H1 (cell line): ENCODE measurements at regions not wholly inside any gene's neighbourhood (a gene's known extent, or its start where the extent isn't known, plus 50 kb on each side); places are given as distances from the start of the nearest gene placed in this dataset.

Experiments used
- CTCF ChIA-PET: fragments of 300-600 bp; sonication (Branson Sonifier 250); formaldehyde crosslinking; loops from one replicate; lab custom pipeline; 2021; ENCODE audit not compliant: partially characterized antibody; lab: Charles Lee
- POLR2A ChIA-PET: fragments of 300-600 bp; sonication (Branson Sonifier 250); formaldehyde crosslinking; loops from one replicate; lab custom pipeline; 2021; ENCODE audit warnings: inconsistent platforms; ENCODE audit not compliant: partially characterized antibody; lab: Charles Lee
- DNase-seq, 2 experiments: peaks; one replicate each; pipeline versions ENCODE4 v3.0.0 to v3.0.0-alpha.2; 2010 to 2022; ENCODE audit warnings: low spot score in 2 of 2, low read depth in 1 of 2, mixed read lengths in 1 of 2
- FAIRE-seq: peaks from 2 replicates; lab custom pipeline; 2011; peaks lifted over from hg19 to GRCh38; lab: Jason Lieb, UNC
- H2AFZ ChIP-seq: 2 replicates; pipeline ENCODE4 v1.8.1; 2012; ENCODE audit warnings: low read length, inconsistent platforms
- H2AK5ac ChIP-seq: 2 replicates; pipeline ENCODE4 v1.6.1; 2013; ENCODE audit warnings: low read depth, low read length
- H2BK120ac ChIP-seq: replicated peaks from 2 replicates; pipeline ENCODE3; 2013; ENCODE audit warnings: low read depth, low read length, inconsistent platforms
- H2BK12ac ChIP-seq: 2 replicates; pipeline ENCODE4 v1.6.1; 2013; ENCODE audit warnings: low read depth, low read length
- H2BK15ac ChIP-seq: 2 replicates; pipeline ENCODE4 v1.6.1; 2013; ENCODE audit warnings: low read length
- H2BK20ac ChIP-seq: 2 replicates; pipeline ENCODE4 v1.6.1; 2013; ENCODE audit warnings: low read length
- H2BK5ac ChIP-seq: 2 replicates; pipeline ENCODE4 v1.6.1; 2013; ENCODE audit warnings: low read depth, low read length
- H3K14ac ChIP-seq: 2 replicates; pipeline ENCODE4 v1.6.1; 2013; ENCODE audit warnings: inconsistent platforms; ENCODE audit not compliant: insufficient read length
- H3K18ac ChIP-seq: 2 replicates; pipeline ENCODE4 v1.6.1; 2013; ENCODE audit warnings: low read length; ENCODE audit errors: extremely low read depth
- H3K23ac ChIP-seq: 2 replicates; pipeline ENCODE4 v1.6.1; 2013; ENCODE audit warnings: inconsistent platforms; ENCODE audit not compliant: insufficient read length
- H3K23me2 ChIP-seq: 2 replicates; pipeline ENCODE4 v1.6.1; 2013; ENCODE audit warnings: low read depth, low read length
- H3K27ac ChIP-seq: 2 replicates; pipeline ENCODE4 v1.6.1; 2011; ENCODE audit warnings: low read depth, low read length, inconsistent platforms
- H3K27me3 ChIP-seq, 4 experiments: replicated peaks in 1 of 4; 1 replicate in 1 of 4; 2 replicates in 3 of 4; pipeline versions ENCODE4 v1.6.1 to v1.8.1; 2011 to 2013; ENCODE audit warnings: low read length in 3 of 4, mild to moderate bottlenecking in 3 of 4, inconsistent platforms in 2 of 4, mixed read lengths in 2 of 4, moderate library complexity in 1 of 4; ENCODE audit not compliant: control insufficient read depth in 3 of 4, insufficient read depth in 3 of 4; ENCODE audit errors: extremely low read depth in 1 of 4
- H3K36me3 ChIP-seq, 4 experiments: 2 replicates each; pipeline versions ENCODE4 v1.6.1 to v1.8.1; 2011 to 2013; ENCODE audit warnings: mild to moderate bottlenecking in 4 of 4, low read length in 3 of 4, moderate library complexity in 2 of 4, control low read depth in 1 of 4, inconsistent platforms in 1 of 4; ENCODE audit not compliant: insufficient read depth in 4 of 4, control insufficient read depth in 2 of 4
- H3K4ac ChIP-seq: replicated peaks from 2 replicates; pipeline ENCODE3; 2013; ENCODE audit warnings: low read length, low read depth, mixed read lengths, inconsistent platforms; ENCODE audit not compliant: insufficient read length
- H3K4me1 ChIP-seq, 4 experiments: replicated peaks in 1 of 4; 1 replicate in 1 of 4; 2 replicates in 3 of 4; pipeline versions ENCODE4 v1.6.1 to v1.8.1; 2011 to 2013; ENCODE audit warnings: low read length in 3 of 4, inconsistent platforms in 2 of 4, mixed read lengths in 1 of 4; ENCODE audit not compliant: insufficient read depth in 4 of 4, control insufficient read depth in 3 of 4
- H3K4me2 ChIP-seq, 2 experiments: 2 replicates each; pipeline versions ENCODE4 v1.6.1 to v1.8.1; 2011 to 2013; ENCODE audit warnings: low read depth in 2 of 2, low read length in 2 of 2, control low read depth in 1 of 2, inconsistent platforms in 1 of 2, mild to moderate bottlenecking in 1 of 2; ENCODE audit not compliant: insufficient read depth in 1 of 2
- H3K4me3 ChIP-seq, 4 experiments: fragments of 200-600, 300-600 bp in 1 of 4; sonication (generic), shearing (Covaris generic), sonication (Bioruptor Twin) in 1 of 4; 2 replicates each; pipeline versions ENCODE4 v1.5.1 to v1.8.1; 2011 to 2016; ENCODE audit warnings: low read length in 4 of 4, low read depth in 3 of 4, control low read depth in 2 of 4, inconsistent platforms in 2 of 4, mild to moderate bottlenecking in 2 of 4, mixed read lengths in 1 of 4, moderate library complexity in 1 of 4; ENCODE audit not compliant: insufficient read depth in 2 of 4; ENCODE audit errors: extremely low read depth in 1 of 4
- H3K56ac ChIP-seq: replicated peaks from 2 replicates; pipeline ENCODE3; 2013; ENCODE audit warnings: low read depth, mild to moderate bottlenecking, mixed read lengths, low read length, inconsistent platforms; ENCODE audit not compliant: insufficient read length
- H3K79me1 ChIP-seq: 2 replicates; pipeline ENCODE4 v1.6.1; 2013; ENCODE audit warnings: low read depth, low read length, control low read depth
- H3K79me2 ChIP-seq, 2 experiments: 2 replicates each; pipeline versions ENCODE4 v1.6.1 to v1.8.1; 2012 to 2013; ENCODE audit warnings: low read length in 2 of 2, mild to moderate bottlenecking in 2 of 2, inconsistent platforms in 1 of 2; ENCODE audit not compliant: insufficient read depth in 2 of 2, control insufficient read depth in 1 of 2
- H3K9ac ChIP-seq, 4 experiments: replicated peaks in 1 of 4; 1 replicate in 1 of 4; 2 replicates in 3 of 4; pipeline versions ENCODE4 v1.6.1 to v1.8.1; 2011 to 2013; ENCODE audit warnings: low read depth in 3 of 4, low read length in 3 of 4, control low read depth in 2 of 4, mild to moderate bottlenecking in 2 of 4, moderate library complexity in 2 of 4, inconsistent platforms in 1 of 4; ENCODE audit errors: extremely low read depth in 1 of 4
- H3K9me3 ChIP-seq, 2 experiments: 2 replicates each; pipeline versions ENCODE4 v1.6.1 to v1.8.1; 2012 to 2013; ENCODE audit warnings: mild to moderate bottlenecking in 2 of 2, moderate library complexity in 2 of 2, control low read depth in 1 of 2, inconsistent platforms in 1 of 2, low read depth in 1 of 2, low read length in 1 of 2, mixed read lengths in 1 of 2; ENCODE audit not compliant: insufficient read depth in 2 of 2
- H4K20me1 ChIP-seq, 2 experiments: replicated peaks in 1 of 2; 2 replicates each; pipeline versions ENCODE3 to v1.8.1; 2011 to 2013; ENCODE audit warnings: inconsistent platforms in 2 of 2, low read length in 2 of 2, mild to moderate bottlenecking in 1 of 2; ENCODE audit not compliant: insufficient read depth in 2 of 2, control insufficient read depth in 1 of 2
- H4K5ac ChIP-seq: 2 replicates; pipeline ENCODE4 v1.6.1; 2013; ENCODE audit warnings: low read length, low read depth, mixed read lengths, inconsistent platforms; ENCODE audit not compliant: insufficient read length
- H4K8ac ChIP-seq: 2 replicates; pipeline ENCODE4 v1.8.0; 2013; ENCODE audit warnings: mild to moderate bottlenecking, moderate library complexity, low read length, inconsistent platforms; ENCODE audit not compliant: insufficient read depth; ENCODE audit errors: extremely low read depth
- H4K91ac ChIP-seq: replicated peaks from 2 replicates; pipeline ENCODE3; 2013; ENCODE audit warnings: low read length, mixed read lengths, inconsistent platforms; ENCODE audit not compliant: insufficient read length
- HDAC6 ChIP-seq: IDR thresholded peaks from one replicate; pipeline ENCODE4 v1.7.1; 2012; ENCODE audit warnings: low read depth, mild to moderate bottlenecking, inconsistent platforms, low read length, moderate library complexity
- KDM4A ChIP-seq: IDR thresholded peaks from one replicate; pipeline ENCODE4 v1.7.1; 2012; ENCODE audit warnings: low read depth, mild to moderate bottlenecking, moderate library complexity, low read length, inconsistent platforms; ENCODE audit not compliant: severe bottlenecking
- NANOG ChIP-seq: IDR thresholded peaks from 2 replicates; pipeline ENCODE4 v1.6.1; 2011; ENCODE audit warnings: low read length, low read depth, mild to moderate bottlenecking, inconsistent platforms; ENCODE audit not compliant: insufficient read depth, poor library complexity, severe bottlenecking
- NRF1 ChIP-seq: IDR thresholded peaks from 2 replicates; pipeline ENCODE4 v1.6.1; 2011; ENCODE audit warnings: mild to moderate bottlenecking, low read depth, low read length, improper control_type of control experiment
- POU5F1 ChIP-seq: IDR thresholded peaks from 2 replicates; pipeline ENCODE4 v1.6.1; 2011; ENCODE audit warnings: low read depth, mild to moderate bottlenecking, low read length, moderate library complexity
- TAF7 ChIP-seq: optimal IDR thresholded peaks from 2 replicates; pipeline ENCODE3; 2011; ENCODE audit warnings: low read depth, mild to moderate bottlenecking, inconsistent platforms, low read length, moderate library complexity, borderline replicate concordance
- ZNF274 ChIP-seq: IDR thresholded peaks from 2 replicates; pipeline ENCODE4 v1.7.0; 2012; ENCODE audit warnings: low read length, borderline replicate concordance; ENCODE audit errors: extremely low read depth
- WGBS, 2 experiments: shearing (Covaris generic) in 1 of 2; methylation state at CpG; one replicate each; pipeline versions ENCODE4 v1.1.6 to v1.1.7; 2013 to 2015; ENCODE audit warnings: low lambda C conversion rate in 2 of 2, mixed read lengths in 2 of 2, inconsistent platforms in 1 of 2, low coverage in 1 of 2, missing lambda C conversion rate in 1 of 2; ENCODE audit not compliant: insufficient replicate concordance in 2 of 2, insufficient coverage in 1 of 2, insufficient read length in 1 of 2; ENCODE audit errors: extremely low coverage in 1 of 2, missing lambda C conversion rate in 1 of 2; 5-methylcytosine and 5-hydroxymethylcytosine counted together
- TF ChIP-seq, protein P1 (sequence below): IDR thresholded peaks from 2 replicates; pipeline ENCODE4 v1.6.1; 2012; ENCODE audit warnings: inconsistent platforms

DNA sequence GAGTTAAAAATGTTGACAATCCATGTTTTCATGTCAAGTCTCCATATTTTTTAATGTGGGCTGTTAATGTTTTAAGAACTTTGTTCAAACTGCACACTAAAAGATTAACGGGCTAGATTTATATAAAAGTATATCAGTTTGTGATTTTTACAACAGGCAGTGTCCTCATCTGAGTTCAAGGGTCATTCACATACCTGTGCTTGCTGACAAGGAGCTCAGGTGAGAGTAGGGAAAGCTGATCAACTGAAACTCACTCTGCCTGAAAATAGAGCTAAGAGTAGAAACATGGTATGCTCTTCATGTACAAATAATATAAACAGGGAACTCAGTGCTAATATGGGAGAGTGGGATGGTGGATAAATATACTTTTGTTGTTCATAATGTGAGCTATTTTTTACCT lies 102.3 kb upstream of the DKK2 start:
- H3K27me3 ChIP-seq: no peaks in the 10 kb centered on the region
- no peaks in the 10 kb centered on the region for H3K36me3 ChIP-seq
- H3K4me2 ChIP-seq: no peak overlapping the region
- ChIA-PET POLR2A (no interaction called here), CTCF (interaction anchor here (1.3 kb wide), 1 partner anchor 104 kb away, joined by 3 read pairs; no protein-coding TSS in a partner anchor)
- H2BK5ac ChIP-seq: no peak overlapping the region
- H3K18ac ChIP-seq: no peak overlapping the region
- FAIRE-seq: peak; percentile 28
- no peak overlapping the region for H2BK20ac ChIP-seq
- H3K27ac ChIP-seq: no peak overlapping the region
- no peak overlapping the region for H3K9ac ChIP-seq
- no peak overlapping the region for H4K91ac ChIP-seq
- H3K9me3 ChIP-seq: no peaks in the 10 kb centered on the region
- no peaks in the 10 kb centered on the region for H3K79me1 ChIP-seq
- H3K56ac ChIP-seq: no peak overlapping the region
- no peak overlapping the region for H4K8ac ChIP-seq
- H4K20me1 ChIP-seq: no peaks in the 10 kb centered on the region
- 95% methylated on average over 1 of the region's 1 CpG; no CpG with 5 or more reads in 1 of the 2 experiments for WGBS, 2 experiments
- H3K23me2 ChIP-seq: no peaks in the 10 kb centered on the region
- H3K79me2 ChIP-seq: no peaks in the 10 kb centered on the region
- DNase-seq: no peak
- no peak overlapping the region for H4K5ac ChIP-seq
- H3K4me1 ChIP-seq: no peaks in the 10 kb centered on the region
- H2AFZ ChIP-seq: no peak overlapping the region
- no peak overlapping the region for H3K4me3 ChIP-seq
- no peak overlapping the region for H3K4ac ChIP-seq
- no peak overlapping the region for H2BK12ac ChIP-seq
- H3K23ac ChIP-seq: no peak overlapping the region
- H2BK120ac ChIP-seq: no peak overlapping the region
- no peak overlapping the region for H2AK5ac ChIP-seq
- no peak overlapping the region for H2BK15ac ChIP-seq
- H3K14ac ChIP-seq: no peak overlapping the region
- no peak for TF ChIP-seq NRF1
- TF ChIP-seq KDM4A: no peak
- no peak for TF ChIP-seq TAF7
- TF ChIP-seq, protein P1, sequence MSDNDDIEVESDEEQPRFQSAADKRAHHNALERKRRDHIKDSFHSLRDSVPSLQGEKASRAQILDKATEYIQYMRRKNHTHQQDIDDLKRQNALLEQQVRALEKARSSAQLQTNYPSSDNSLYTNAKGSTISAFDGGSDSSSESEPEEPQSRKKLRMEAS: no peak
- no peak for TF ChIP-seq HDAC6
- TF ChIP-seq POU5F1: no peak
- no peak for TF ChIP-seq NANOG
- no peak for TF ChIP-seq ZNF274
